Posterior vena cava (tissue), 2 donors: ENCODE measurements at regions not wholly inside any gene's neighbourhood (a gene's known extent, or its start where the extent isn't known, plus 50 kb on each side); places are given as distances from the start of the nearest gene placed in this dataset.
"Not testable (repeated sequence)": the region's sequence is repeated elsewhere in the genome, so short reads cannot be mapped to it uniquely, and the experiment has no call there.

Experiments used
- DNase-seq: peaks from one replicate; pipeline ENCODE4 v3.0.0-alpha.2; 2020; ENCODE audit warnings: low spot score
- intact Hi-C, 2 donors: fragments of 100-400 bp; cut with DNase I; formaldehyde crosslinking; loops; one replicate each; pipeline versions ENCODE4 v1.14.1 to v1.14.2; 2022 to 2023
- donor health status: DM: yes; HTN: yes; CAD: no.
- donor health status: DM: yes; HTN: yes; CAD: no.

- intact Hi-C loops = not testable (repeated sequence)
- peak; percentile 34 for DNase-seq
Measured at GRCh38 chr14:105751291-105751751, 224.9 kb downstream of the TMEM121 start.

- DNase-seq = peak; percentile 8
- intact Hi-C loops = not testable (repeated sequence)
Measured at GRCh38 chr14:105752420-105752819, 226.0 kb downstream of the TMEM121 start.

- intact Hi-C loops = loop anchor here in 1 of 2 donors (5.0 kb wide), 1 partner anchor 144 kb away; no protein-coding TSS in a partner anchor
Measured at GRCh38 chr14:105760691-105761344, 234.4 kb downstream of the TMEM121 start.

GRCh38 chr14:105761345-105761740, 235.0 kb downstream of the TMEM121 start:
- DNase-seq = peak; percentile 34
- intact Hi-C loops = loop anchor here in 1 of 2 donors (5.0 kb wide), 1 partner anchor 144 kb away; no protein-coding TSS in a partner anchor

More at GRCh38 chr14:105760691-105761344, 234.4 kb downstream of the TMEM121 start:
- DNase-seq = peak; percentile 72

GRCh38 chr14:105761842-105762241, 235.5 kb downstream of the TMEM121 start:
- intact Hi-C loops = loop anchor here in 1 of 2 donors (5.0 kb wide), 1 partner anchor 145 kb away; no protein-coding TSS in a partner anchor
- no peak for DNase-seq

GRCh38 chr14:105762262-105762661, 235.9 kb downstream of the TMEM121 start:
- not testable (repeated sequence) for DNase-seq
- intact Hi-C loops = loop anchor here in 1 of 2 donors (5.0 kb wide), 1 partner anchor 145 kb away; no protein-coding TSS in a partner anchor

- intact Hi-C loops = loop anchor here in 1 of 2 donors (5.0 kb wide), 1 partner anchor 147 kb away; no protein-coding TSS in a partner anchor
- not testable (repeated sequence) for DNase-seq
Measured at GRCh38 chr14:105764254-105764901, 238.0 kb downstream of the TMEM121 start.

- peak; percentile 78 for DNase-seq
- intact Hi-C loops = not testable (repeated sequence)
Measured at GRCh38 chr14:105765072-105765825, 238.9 kb downstream of the TMEM121 start.

GRCh38 chr14:105765893-105766614, 239.7 kb downstream of the TMEM121 start:
- intact Hi-C loops = no loop called here
- DNase-seq = no peak

- DNase-seq = no peak
- intact Hi-C loops = no loop called here
Measured at GRCh38 chr14:105767315-105767714, 240.9 kb downstream of the TMEM121 start.

GRCh38 chr14:105768039-105768438, 241.7 kb downstream of the TMEM121 start:
- intact Hi-C loops, DNase-seq: not testable (repeated sequence)

- DNase-seq, intact Hi-C loops: not testable (repeated sequence)
Measured at GRCh38 chr14:105769061-105769730, 242.8 kb downstream of the TMEM121 start.

GRCh38 chr14:105770619-105771216, 244.3 kb downstream of the TMEM121 start:
- DNase-seq, intact Hi-C loops: not testable (repeated sequence)

GRCh38 chr14:105771261-105772226, 245.2 kb downstream of the TMEM121 start:
- intact Hi-C loops = not testable (repeated sequence)
- DNase-seq = peak; percentile 81

- intact Hi-C loops, DNase-seq: not testable (repeated sequence)
Measured at GRCh38 chr14:105772710-105773250, 246.4 kb downstream of the TMEM121 start.

- intact Hi-C loops = no loop called here
- no peak for DNase-seq
Measured at GRCh38 chr14:105773584-105773983, 247.2 kb downstream of the TMEM121 start.

GRCh38 chr14:105774001-105774400, 247.6 kb downstream of the TMEM121 start:
- DNase-seq = no peak
- intact Hi-C loops = no loop called here
